HG03442 (cell line): ENCODE measurements at regions not wholly inside any gene's neighbourhood (a gene's known extent, or its start where the extent isn't known, plus 50 kb on each side); places are given as distances from the start of the nearest gene placed in this dataset.
"Not testable (repeated sequence)": the region's sequence is repeated elsewhere in the genome, so short reads cannot be mapped to it uniquely, and the experiment has no call there.

Source experiments
- ATAC-seq: cut with Tn5 transposase; IDR thresholded peaks from one replicate; pipeline ENCODE4 v1.9.1; 2021; ENCODE audit warnings: mild to moderate bottlenecking, moderate library complexity; ENCODE audit not compliant: unreplicated experiment

DNA sequence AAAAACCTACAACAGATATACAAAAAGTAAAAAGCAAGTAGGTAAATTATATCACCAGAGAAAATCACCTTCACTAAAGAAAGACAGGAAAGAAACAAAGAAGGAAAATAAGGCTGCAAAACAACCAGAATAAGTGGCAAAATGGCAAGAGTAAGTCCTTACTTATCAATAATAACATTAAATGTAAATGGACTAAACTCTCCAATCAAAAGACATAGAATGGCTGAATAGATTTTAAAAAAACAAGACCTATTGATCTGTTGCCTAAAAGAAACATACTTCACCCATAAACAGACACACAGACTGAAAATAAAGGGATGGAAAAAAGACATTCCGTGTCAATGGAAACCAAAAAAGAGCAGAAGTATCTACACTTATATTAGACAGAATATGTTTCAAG lies 695.7 kb upstream of the FAT3 start:
- ATAC-seq, result no peak

DNA sequence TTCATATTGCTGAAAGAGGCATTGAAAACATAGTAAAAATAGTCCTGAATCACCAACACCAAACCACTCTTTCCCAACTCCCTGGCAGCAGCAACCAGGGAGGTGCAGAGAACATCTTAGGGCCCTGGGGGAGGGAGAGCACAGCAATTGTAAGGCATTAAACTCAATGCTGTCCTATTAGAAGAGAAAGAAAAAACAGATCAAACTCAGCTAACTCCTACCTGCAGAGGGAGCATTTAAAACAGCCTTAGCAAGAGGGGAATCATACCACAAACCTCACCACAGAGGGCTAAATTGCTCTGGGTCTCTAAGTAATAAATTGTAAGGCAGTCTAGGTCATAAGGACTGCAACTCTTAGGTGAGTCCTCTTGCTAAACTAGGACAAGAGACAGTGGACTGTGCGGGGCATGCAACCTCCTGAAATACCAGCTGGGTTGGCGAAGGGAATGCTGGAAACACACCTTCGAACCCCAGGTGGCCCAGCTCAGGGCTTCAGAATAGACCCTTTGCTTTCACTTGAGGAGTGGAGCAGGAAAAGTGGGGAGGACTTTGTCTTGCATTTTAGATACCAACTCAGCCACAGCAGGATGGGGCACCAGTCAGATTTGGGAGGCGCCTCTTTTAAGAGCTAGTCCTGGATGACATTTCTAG lies 697.1 kb upstream of the FAT3 start:
- ATAC-seq, result no peak

DNA sequence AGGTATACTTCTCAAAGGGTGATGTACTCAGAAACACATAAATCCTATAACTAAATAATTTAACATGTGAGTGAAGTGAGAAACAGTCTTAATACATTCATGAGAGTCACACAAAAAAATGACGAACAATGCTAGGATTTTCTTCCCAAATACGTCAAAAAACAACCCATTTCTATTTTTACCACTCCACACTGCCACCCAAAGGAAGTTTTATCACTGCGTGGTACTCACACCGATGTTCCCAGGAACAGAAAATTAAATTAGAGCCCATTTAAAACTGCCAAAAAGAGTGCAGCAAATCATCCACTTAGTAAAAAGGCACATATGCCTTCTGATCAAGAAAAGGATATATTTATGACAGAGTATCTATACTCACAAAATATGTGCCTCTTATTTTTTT lies 710.9 kb upstream of the FAT3 start:
- no peak for ATAC-seq

DNA sequence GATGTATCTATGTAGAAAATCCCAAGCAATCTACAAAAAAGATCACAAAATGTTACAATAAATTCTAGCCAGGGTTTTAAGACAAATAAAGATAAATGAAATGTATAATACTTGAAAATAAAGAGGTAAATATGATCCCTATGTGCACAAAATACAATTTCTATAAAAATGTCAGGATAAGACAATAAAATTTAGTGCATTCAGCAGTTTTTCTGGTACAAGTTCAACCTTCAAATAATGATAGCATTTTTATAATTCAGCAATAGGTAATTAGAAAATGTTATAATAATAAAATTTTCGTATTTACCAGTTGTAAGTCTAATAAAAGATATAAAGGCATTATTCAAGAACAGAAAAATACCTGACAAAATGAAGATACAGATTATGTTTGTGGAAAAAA lies 726.8 kb upstream of the FAT3 start:
- ATAC-seq, result no peak

DNA sequence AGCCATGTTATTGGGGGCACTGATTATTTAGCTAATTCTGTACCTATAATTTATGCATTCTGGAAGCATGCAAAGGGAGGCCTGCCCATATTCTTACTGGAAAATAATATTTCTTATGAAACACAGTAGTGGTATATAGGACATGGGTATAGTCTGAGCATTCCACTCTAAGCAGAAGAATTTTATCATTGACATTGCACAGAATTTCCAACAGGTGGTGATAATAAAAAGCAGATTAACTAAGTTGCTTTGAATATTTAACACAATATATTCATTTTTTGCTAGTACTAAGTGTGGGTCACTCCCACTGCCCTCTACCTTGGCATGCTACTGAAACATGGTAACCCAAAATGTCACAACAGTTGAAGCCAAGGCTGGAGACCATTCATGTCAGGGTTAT lies 728.8 kb upstream of the FAT3 start:
- no peak for ATAC-seq

DNA sequence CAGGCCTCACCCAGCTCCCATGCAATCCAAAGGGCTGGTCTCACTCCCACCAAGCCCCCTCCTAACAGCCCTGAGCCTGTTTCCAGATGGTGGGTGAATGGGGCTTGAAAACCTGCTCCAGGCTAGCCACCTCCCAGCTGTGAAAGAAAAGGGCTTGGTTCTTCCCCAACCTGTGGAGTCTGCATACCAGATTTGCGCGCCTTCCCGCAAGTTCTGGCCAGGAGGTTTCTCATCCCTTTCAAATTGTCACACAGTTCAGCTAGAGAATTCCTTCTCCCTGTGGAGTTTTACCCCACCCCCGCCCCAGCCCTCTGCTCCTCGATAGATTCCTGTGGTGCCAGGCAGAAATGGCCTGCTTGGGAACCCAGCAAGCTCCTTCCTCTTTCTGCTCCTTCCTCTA lies 734.6 kb upstream of the FAT3 start:
- no peak for ATAC-seq

DNA sequence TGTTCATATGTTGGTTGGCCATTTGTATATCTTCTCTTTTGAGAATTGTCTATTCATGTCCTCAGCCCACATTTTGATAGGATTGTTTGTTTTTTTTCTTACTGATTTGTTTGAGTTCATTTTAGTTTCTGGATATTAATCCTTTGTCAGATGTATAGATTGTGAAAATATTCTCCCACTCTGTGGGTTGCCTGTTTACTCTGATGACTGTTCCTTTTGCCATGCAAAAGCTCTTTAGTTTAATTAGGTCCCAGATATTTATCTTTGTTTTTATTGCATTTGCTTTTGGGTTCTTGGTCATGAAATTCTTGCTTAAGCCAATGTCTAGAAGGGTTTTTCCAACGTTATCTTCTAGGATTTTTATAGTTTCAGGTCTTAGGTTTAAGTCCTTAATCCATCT lies 740.7 kb upstream of the FAT3 start:
- ATAC-seq, result not testable (repeated sequence)

DNA sequence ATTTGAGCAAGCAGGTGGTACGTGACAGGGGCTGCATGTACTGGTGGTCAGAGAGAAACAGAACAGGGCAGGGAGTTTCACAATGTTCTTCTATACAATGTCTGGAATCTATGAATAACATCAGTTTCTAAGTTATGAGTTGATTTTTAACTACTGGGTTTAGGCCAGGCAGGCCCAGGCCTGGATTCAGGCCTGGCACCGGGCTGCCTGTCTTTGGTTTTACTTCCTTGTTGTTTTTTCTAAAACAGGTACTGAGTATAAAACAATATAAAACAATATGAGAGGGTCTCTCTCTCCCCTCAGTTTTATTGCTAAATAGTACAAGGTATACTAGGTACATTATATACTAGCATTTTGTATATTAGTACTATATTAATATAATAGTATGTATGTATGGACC lies 742.7 kb upstream of the FAT3 start:
- ATAC-seq, result not testable (repeated sequence)

DNA sequence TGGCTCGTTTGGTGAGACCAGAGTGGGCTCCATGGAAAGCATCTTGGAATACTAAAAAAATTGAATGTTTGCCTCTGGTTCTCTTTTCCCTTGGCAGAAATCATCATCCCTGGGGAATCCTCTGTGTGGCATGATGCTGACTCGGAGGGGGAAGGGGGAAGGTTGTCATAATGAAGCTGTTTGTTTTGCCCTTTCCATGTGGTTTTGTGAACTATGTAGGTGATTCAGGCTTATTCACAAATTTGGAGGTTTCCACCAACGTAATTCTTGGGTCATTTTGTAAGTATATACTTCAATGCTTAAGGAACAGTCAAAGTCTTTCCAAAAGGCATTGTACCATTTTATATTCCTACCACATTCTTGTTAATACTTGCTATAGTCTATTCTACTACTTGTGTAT lies 754.0 kb upstream of the FAT3 start:
- ATAC-seq, result no peak

DNA sequence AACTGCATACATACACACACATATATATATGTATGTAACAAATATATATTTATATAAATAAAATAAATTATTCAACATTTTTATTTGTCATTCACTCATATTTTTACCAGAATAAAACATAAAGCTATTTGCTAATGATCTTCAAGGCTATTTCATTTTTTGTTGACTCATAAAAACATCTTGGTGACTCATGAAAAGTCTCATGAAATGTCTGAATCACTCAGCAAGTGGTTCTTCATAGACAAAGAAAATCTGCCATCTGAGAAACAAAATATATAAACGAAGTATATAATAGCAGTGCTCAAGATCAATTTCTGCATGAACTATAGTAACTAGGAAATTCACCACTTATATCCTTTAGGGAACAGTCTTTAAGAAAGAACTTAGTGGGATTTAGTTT lies 764.8 kb upstream of the FAT3 start:
- no peak for ATAC-seq

DNA sequence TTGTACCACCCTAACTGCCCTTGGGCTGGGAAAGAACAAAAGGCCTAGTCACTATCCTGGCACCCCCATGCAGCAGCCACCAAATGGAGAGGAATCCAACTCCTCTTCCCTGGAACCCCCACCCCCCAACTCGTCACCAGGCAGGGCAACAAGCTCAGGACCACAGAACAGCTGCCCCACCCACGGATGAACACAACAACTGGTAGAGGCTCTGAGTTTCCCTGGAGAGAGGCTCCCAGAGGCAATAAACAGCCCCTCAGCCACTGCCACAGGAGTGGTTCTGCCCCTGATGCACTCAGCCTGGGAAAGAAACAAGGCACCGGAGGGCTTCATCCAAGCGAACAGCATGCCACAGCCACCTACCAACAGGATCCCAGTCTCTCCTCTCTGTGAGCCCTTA lies 778.4 kb upstream of the FAT3 start:
- no peak for ATAC-seq

DNA sequence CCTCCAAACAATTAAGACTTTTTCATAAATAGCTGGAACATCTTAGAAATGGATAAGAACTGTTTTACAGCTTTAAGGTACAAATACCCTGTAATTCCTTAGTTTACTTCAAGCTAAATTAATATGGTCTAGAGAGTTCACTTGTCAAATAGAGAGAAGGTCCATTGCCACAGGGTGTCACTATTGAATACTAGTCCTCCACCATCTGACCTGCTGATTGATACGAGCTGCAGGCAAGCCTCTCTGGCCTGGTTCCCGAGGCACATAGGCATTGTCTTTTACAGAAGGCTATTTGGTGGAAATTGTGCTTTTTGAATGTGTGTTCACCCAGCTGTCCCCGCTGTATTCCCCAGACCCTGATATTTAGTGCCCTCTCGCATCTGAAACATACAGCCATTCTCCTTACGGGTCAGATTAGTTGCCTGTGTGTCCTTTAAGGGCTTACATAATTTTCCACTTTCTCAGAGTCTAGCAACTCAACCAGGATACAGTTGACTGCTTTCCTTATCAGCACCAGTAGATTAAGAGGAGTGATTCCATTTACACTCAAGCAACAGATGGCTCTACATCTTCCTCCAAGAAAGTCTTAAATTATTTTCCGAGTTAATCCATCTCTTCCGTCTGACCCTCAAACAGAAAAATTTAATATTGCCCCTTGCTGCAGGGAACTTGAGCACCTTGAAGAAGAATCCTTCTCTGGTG lies 788.8 kb upstream of the FAT3 start:
- no peak for ATAC-seq

DNA sequence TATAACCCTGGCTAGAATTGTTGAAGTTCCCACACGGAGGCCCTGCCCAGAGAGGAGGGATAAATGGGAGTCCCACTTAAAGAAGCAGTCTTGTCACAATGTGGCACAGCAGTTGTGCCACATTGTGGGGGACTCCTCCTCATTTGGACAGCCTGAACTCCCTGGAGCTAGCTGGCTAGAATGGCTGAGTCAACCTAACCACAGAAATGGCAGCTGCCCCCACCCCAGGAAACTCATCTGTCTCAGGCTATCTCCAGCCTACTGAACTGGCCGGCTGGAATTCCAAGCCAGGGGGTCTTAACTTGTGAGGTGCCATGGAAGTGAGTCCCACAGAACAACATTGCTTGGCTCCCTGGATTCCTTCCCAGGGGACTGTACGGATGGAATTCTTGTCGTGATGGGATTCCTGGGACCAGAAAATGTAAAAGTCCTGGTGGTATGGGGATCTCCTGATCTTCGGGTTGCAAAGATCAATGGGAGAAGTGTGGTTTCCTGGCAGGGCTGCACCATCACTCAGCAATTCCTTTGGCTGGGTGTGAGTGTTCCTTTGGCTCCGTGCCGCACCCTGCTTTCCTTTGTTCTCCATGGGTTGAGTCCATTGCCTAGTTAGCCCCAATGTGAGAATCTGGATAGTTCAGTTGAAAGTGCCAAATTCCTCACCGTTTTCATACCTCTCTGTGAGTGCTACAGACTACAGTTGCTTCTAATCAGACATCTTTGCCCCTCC lies 791.2 kb upstream of the FAT3 start:
- no peak for ATAC-seq

DNA sequence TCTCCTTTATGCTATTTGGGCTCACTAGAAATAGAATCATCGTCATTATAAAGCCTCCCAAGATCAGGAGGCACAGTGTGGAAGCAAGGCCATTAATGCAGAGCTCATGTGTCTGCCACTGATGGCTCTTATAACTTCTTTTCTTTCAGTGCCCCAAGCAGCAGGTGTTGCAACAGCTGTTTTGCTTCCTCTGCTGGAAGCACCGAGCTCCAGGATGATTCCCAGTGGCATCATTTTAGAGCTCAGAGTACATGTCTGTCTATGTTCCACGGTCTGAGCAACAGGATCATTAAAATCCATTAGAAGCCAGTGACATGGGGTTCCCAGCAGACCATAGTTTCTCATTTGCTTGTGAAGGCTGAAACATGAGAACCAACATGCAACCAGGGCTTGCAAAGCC lies 803.0 kb upstream of the FAT3 start:
- ATAC-seq, result no peak

DNA sequence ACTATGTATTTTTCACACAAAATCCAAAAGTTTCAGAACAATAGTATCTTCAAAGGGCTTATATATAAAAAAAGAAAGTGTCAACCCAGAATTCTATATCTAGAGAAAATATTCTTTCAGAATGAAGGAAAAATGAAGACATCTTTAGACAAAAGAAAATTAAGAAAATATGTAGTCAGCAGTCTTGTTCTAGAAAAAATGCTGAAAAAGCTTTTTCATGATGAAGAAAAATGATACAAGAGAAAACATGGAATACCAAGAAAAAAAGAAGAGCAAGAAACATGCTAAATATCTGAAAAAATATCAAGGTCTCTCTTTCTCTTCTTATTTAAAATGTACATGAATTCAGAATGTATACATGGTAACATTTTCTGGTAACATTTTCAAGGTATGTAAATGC lies 816.8 kb upstream of the FAT3 start:
- no peak for ATAC-seq

DNA sequence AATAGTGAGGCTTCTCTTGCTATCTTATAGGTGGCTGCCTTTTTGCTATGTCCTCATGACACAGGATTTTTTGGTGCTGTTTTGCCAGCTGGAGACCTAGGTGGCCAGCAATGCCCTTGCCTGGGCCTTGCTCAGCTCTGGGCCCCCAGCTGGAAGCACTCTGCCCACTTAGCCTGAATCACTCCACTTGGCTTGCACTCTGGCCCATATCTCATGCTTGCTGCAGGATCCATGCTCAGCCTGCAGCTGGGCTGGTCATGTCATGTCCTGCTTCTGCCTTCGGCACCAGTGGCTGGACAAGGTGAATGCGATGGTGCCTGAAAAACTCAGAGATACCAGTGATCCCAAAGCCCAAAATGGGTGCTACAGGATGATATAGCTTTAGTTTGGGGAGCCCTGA lies 818.6 kb upstream of the FAT3 start:
- ATAC-seq, result no peak

DNA sequence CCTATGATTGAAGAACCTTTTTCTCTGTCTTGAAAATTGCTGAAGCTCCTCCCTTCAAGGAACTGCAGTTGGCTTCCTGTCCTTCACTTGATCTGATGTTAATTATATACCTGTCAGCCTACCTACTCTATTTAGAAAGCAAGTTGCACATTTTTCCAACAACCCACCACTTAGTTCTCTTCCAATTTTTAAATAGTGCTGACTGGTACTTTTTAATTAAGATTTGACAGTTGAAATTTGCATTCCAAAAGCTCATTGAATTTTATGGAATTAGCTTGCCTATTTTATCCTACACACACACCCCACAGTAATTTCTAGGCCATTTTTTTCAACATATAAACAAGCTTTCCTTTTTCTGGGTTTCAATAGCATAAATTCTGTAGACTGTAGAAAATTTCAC lies 820.3 kb upstream of the FAT3 start:
- ATAC-seq, result no peak

DNA sequence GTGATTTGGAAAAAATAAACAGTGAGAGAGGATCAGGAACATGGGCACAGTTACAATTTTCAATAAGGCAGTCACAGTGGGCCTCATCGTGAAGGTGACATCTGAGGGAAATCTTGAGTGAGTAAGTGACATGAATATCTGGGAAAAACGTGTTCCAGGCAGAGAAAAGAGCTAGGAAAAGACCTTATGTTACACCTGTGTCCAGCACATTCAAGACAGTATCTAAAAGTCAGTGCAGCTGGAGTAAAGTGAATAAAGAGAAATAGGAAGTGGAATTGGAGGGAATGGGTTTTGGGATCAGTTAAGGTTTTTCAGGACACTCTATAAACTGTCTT lies 827.5 kb upstream of the FAT3 start:
- ATAC-seq, result no peak

DNA sequence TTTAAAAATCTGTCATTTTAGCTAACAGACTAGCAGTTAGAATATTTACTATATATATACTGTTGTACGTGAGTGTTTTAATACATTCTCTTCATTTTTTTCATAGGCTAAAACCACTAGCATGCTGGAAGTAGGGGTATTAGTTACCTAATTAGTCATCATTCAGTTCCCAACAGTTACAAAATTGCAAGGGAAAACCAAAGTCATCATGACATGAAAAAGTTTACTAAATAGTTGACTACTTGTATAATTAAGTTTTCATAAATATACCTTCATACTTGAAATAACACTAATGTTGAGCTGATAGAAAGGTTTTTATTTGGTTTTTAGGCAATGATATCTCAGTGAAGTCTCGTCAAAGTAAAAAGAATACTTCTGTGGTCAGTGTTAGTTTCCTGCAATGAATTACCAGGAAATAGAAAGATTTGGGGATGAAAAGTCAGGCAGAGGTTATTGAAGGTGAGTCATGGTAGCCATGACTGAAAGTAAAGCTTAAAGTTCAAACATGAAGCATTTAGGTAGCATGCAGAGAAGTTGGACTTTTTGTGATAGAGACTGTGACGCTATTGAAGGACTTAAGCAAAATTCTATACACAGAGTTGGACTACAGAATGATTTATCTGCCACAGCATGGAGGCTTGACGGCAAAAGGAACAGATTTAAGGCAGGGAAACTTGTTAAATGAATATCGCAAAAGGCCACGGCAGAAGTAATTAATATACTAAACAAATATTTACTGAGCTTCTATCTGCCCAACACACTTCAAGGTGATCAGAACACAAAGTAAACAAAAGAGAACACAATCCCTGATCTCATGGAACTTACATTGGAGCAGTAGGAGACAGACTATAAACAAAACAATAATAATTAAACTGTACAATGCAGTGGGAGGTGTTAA lies 828.1 kb upstream of the FAT3 start:
- no peak for ATAC-seq

DNA sequence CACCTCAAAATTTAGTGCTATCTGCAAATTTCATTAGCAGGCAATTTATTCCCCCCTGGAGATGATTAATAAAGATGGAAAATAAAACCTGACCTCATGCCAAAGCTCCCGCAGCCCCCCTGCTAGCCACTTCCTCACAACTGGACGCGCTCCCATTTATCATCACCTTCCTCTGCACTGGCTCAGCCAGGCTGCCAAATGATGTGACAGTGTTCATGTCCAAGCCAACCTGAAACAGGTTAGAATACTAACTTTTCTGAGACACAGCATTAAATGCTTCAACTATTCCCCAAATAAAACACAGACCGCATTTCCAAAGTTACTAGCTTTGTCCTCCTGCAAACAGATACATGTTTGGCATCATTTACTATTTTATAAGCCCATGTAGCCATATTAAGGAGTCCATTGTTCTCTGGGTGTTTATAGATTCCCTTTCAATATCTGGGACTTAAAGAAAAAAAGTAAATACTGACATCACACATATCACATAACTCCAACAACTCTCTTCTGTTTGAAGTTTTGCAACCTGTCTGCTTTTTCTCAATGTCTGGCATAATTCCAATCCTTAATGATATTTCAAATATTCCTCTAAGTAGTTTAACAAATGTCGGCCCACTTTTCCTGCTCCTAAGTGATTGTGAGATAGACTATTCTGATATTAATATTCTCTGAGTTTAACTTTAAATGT lies 829.7 kb upstream of the FAT3 start:
- ATAC-seq, result no peak
